GM19023 (cell line): ENCODE measurements at regions not wholly inside any gene's neighbourhood (a gene's known extent, or its start where the extent isn't known, plus 50 kb on each side); places are given as distances from the start of the nearest gene placed in this dataset.
"Not testable (repeated sequence)": the region's sequence is repeated elsewhere in the genome, so short reads cannot be mapped to it uniquely, and the experiment has no call there.

Source experiments
- ATAC-seq: cut with Tn5 transposase; IDR thresholded peaks from one replicate; pipeline ENCODE4 v1.9.1; 2021; ENCODE audit warnings: mild to moderate bottlenecking, moderate library complexity; ENCODE audit not compliant: unreplicated experiment

DNA sequence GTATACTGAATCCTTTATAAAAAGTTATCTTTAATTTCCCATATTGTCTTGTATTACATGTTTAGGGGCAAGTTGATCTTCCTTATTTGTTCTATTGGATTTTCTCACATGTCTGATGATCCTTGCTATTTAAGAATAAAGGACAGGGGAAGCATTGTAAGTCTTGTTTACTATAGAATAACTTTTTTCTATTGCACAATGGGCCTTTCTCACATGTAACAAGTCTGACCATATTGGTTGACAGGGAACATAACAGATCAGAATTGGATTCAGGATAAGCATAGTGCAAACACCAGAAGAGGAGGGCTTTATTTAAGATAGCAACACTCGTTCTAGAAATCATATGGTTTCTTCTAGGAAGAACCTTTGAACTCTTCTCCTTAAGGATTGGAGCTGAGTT lies 257.9 kb upstream of the RBMS3 start:
- ATAC-seq: no peak

- ATAC-seq: peak; percentile 84
Measured at GRCh38 chr3:29026286-29026685, 254.6 kb upstream of the RBMS3 start.

- ATAC-seq: no peak
Measured at GRCh38 chr3:29026959-29027358, 253.9 kb upstream of the RBMS3 start.

GRCh38 chr3:29031175-29031574 lies 249.7 kb upstream of the RBMS3 start:
- not testable (repeated sequence) for ATAC-seq

- ATAC-seq: no peak
Measured at GRCh38 chr3:29033511-29033910, 247.4 kb upstream of the RBMS3 start.

DNA sequence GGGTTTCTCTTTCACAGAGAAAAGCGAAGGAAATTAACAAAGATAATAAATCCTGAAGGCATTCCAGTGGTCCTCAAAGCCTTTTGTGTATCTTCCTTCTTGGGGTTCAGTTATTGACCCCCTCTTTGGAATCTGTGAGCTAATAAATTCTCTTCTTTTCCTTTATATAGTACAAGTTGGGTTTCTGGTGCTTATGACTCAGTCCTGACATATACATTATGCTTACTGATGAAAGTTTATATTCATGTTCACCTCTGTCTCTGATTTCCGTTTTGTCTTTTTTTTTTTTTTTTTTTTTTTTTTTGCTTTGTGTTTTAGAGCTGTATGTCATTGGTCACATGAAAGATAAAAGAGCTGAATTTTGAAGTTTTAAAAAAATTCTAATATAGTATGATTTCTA lies 230.7 kb upstream of the RBMS3 start:
- ATAC-seq: no peak

DNA sequence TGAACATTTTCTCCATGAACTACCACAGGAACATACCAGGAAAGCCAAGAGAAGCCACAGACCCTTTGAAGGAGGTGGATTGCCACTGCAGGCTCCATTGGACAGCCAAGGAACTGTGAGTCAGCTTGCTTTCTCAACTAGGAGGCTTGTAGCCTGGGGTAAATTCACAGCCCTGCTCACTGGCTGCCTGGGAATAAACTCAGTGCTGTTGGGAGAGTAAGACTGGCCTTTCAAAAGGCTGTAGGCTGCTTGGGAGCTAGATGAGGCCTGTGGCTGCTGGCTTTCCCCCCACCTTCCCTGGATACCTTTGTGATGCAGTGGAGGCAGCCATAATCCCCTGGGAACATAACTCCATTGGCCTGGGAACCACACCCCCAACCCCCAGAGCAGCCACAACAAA lies 223.5 kb upstream of the RBMS3 start:
- ATAC-seq: no peak

GRCh38 chr3:29064085-29064484 lies 216.8 kb upstream of the RBMS3 start:
- ATAC-seq: no peak

DNA sequence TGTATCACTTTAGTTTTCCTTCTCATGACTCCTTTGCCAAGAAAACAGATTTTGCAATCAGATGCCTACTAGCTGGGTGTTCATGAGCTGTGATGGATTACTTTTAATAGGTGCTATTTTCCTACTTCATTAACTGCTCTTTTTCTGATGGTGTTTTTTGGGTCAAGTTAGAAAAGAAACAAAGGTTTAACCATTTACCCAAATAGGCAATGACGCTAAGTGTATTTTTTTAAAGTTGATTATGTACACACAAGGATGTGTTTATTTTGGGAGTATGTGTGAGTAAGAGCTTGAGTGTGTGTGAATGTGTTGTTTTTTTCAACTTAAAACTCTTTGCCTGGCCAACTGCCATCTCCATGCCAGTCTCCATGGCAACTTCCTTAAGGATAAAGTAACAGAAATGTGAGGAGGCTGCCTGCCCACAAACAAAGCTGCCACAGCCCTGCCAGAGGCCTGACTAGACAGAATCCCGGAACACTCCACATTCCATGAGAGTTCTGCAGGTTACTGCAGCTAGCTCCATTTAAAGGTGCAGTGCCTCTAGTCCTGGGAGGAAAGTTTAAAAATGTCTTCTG lies 215.6 kb upstream of the RBMS3 start:
- no peak for ATAC-seq

GRCh38 chr3:29067007-29067406 lies 213.9 kb upstream of the RBMS3 start:
- ATAC-seq: no peak

GRCh38 chr3:29070959-29071634 lies 209.8 kb upstream of the RBMS3 start:
- no peak for ATAC-seq

DNA sequence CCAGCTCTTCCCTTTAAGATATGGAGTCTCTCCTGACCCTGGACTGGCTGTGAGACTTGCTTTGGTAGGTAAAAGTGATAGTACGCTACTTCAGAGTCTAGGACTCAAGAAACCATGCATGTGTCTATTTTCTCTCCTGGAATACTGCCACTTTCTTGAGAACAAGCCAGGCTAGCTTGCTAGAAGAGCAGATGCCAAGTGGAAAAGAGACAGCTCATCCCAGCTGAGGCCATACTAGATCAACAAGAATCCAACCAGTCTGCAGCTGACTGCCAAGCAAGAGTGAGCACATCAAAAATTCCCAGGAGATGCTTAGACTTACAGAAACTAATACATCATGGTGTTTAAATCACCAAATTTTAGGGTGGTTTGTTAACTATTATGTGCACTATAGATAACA lies 208.3 kb upstream of the RBMS3 start:
- no peak for ATAC-seq

DNA sequence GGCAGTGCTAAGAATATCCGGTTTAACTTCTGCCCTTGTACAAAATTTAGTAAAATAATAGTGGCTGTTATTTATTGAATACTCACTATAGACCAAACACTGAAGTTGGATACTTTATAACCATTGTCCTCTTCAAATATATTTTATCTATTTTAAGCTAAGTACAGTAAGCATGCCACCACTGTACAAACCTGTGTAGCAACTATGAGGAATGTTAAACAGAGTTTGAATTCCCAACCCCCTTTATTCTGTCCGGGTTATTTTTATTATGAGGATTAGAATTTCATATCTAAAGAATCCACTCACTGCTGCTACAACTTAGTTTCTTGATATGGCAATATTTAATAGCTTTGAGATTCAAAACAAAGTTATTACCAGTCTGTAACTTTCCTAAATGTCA lies 203.5 kb upstream of the RBMS3 start:
- ATAC-seq: no peak

- no peak for ATAC-seq
Measured at GRCh38 chr3:29079358-29079757, 201.5 kb upstream of the RBMS3 start.

- ATAC-seq: no peak
Measured at GRCh38 chr3:29080967-29081366, 199.9 kb upstream of the RBMS3 start.

- ATAC-seq: no peak
Measured at GRCh38 chr3:29083081-29083480, 197.8 kb upstream of the RBMS3 start.

- ATAC-seq: no peak
Measured at GRCh38 chr3:29083676-29084075, 197.2 kb upstream of the RBMS3 start.

DNA sequence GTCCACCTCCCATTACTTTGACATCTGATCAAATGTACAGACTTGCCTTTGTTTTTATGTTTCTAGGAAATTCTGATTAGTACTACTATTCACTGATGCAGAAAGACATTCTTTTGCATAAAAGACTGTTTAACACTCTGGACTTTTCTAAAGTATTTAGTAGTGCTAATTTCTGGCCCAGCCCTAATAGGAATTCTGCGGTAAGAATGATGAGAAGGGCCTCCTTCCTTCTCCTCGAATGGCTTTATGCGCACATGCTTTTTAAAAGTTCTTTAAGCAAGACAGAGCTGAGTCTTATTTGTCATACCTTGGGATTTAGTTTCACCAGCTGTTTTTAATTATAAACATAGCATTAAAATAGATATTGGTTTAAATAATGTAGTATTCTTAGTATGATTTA lies 192.3 kb upstream of the RBMS3 start:
- no peak for ATAC-seq

GRCh38 chr3:29090912-29091597 lies 189.8 kb upstream of the RBMS3 start:
- ATAC-seq: no peak

DNA sequence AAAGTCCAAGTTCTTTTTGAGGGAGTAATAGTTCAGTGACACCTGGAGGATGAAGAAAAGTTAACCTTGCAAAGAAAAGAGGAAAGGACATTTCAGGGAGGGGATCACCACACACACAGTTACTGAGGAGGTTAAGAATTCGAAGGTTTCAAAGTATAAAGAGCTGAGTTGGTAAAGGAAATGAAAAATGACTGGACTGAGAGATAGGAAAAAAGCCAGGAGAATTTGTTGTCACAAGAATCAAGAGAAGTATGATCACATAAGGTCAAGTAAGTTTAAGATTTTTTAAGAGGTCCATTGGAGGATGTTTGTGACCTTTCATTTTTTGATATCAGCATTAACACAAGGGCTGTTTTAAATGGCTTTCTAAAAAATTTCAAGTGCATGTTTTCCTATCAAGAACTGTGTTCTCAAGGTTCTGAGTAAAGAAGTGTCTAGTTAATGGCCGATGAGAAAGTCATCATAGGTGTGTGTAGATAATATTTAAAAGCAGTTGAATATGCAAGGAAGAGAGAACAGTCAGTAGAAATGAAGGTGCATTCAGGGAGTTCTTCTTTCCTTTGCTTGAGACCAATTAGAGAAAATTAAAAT lies 189.2 kb upstream of the RBMS3 start:
- no peak for ATAC-seq

DNA sequence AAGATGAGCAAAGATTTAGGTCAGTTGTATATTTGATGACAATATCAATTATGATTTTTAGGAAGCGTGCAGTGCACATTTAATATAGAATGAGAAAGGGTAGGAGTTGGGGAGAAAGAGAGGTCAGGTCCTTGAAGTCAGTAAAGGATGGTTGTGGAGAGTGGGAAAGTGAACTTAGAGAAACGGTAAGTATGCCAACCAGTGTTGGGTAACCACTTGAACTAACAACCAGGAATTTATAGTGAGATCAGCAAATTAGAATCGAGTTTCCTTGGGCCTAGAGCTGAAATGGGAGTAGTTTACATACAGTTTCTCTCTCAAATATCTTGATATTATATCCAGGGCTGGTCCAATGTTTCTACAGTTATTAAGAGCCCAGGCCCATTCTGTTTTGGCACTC lies 188.5 kb upstream of the RBMS3 start:
- ATAC-seq: no peak

DNA sequence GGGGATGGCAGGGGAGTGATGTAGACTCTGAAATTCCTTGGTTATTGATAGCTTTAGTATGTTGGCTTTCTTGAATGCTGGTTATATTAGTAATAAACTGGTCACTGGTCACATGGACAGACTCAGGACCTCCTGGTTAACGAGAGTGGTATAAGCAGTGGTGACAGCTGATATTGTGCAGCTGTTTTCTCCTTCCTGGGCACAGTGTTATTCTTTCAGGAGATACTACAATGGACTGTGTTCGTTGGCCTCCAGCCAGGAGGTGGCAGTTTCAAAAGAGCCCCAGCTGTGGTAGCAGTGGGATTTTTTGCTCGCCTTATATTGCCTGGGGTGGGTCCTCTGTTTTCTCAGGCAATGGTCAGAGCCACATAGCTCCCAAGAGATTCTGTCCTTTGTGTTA lies 181.6 kb upstream of the RBMS3 start:
- no peak for ATAC-seq
